Thoracic aorta (tissue), 2 donors: ENCODE measurements at regions not wholly inside any gene's neighbourhood (a gene's known extent, or its start where the extent isn't known, plus 50 kb on each side); places are given as distances from the start of the nearest gene placed in this dataset.

Experiments used
- ATAC-seq: fragments of 150-250 bp; one replicate; pipeline ENCODE4 v1.8.0; 2017; ENCODE audit warnings: low read depth; ENCODE audit not compliant: insufficient number of reproducible peaks, low FRiP score
- DNase-seq: peaks from one replicate; pipeline ENCODE4 v3.0.0-alpha.2; 2020; ENCODE audit warnings: low spot score
- H3K27ac ChIP-seq, 2 donors: fragments of 200-600 bp; sonication (generic); 1 replicate in 1 of 2; 2 replicates in 1 of 2; pipeline ENCODE4 v1.5.1; 2016; ENCODE audit warnings: mild to moderate bottlenecking in 2 of 2, moderate library complexity in 2 of 2
- H3K27me3 ChIP-seq: fragments of 200-600 bp; sonication (generic); replicated peaks from 2 replicates; pipeline ENCODE4 v1.6.0; 2016; ENCODE audit warnings: mild to moderate bottlenecking; ENCODE audit not compliant: insufficient read depth
- H3K36me3 ChIP-seq: fragments of 200-600 bp; sonication (generic); one replicate; pipeline ENCODE4 v1.5.1; 2016
- H3K4me1 ChIP-seq, 2 donors: fragments of 200-600 bp; sonication (generic); 1 replicate in 1 of 2; 2 replicates in 1 of 2; pipeline versions ENCODE4 v1.5.1 to v1.6.0; 2016; ENCODE audit warnings: low read depth in 2 of 2, mild to moderate bottlenecking in 1 of 2; ENCODE audit not compliant: control insufficient read depth in 1 of 2
- H3K4me3 ChIP-seq: fragments of 200-600 bp; sonication (generic); 2 replicates; pipeline ENCODE4 v1.5.1; 2016; ENCODE audit warnings: mild to moderate bottlenecking
- H3K9me3 ChIP-seq: fragments of 200-600 bp; sonication (generic); 2 replicates; pipeline ENCODE4 v1.5.1; 2016
- CTCF ChIP-seq: fragments of 200-600 bp; sonication (generic); IDR thresholded peaks from one replicate; pipeline ENCODE4 v1.5.1; 2019; ENCODE audit warnings: antibody characterized with exemption

DNA sequence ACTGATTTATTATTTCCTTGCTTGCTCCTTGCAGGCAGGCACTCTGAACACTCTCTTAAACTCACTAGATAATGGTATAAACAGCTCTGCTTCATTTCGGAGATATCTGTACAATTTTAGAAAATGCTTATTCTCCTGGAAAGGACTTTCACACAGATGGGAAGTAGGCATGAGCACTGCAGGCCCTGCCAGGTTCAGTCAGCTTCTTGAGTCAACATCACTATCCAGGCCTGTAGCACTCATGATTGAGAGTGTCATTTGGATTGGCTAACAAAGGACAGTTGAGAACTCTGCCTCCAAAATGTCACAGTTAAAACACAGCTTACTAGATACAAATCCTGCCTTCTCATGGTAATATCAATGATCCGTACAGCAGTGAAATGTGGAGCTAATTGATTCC is 181.9 kb downstream of the CYYR1 start:
- ATAC-seq, result no peak
- no peak for DNase-seq
- Histone ChIP-seq H3K36me3 (no peaks in the 10 kb centered on the region), H3K9me3 (no peaks in the 10 kb centered on the region), H3K4me3 (no peak overlapping the region), H3K27me3 (no peaks in the 10 kb centered on the region), H3K4me1 (peaks cover 13 to 24% of the 10 kb centered on the region in 2 donors), H3K27ac (no peak overlapping the region)
- no peak for TF ChIP-seq CTCF

- Histone ChIP-seq H3K9me3 (no peaks in the 10 kb centered on the region), H3K4me1 (peaks cover 13 to 24% of the 10 kb centered on the region in 2 donors), H3K36me3 (no peaks in the 10 kb centered on the region), H3K27me3 (no peaks in the 10 kb centered on the region), H3K4me3 (no peak overlapping the region), H3K27ac (no peak overlapping the region)
- no peak for TF ChIP-seq CTCF
- ATAC-seq, result no peak
- no peak for DNase-seq
These were observed 183.0 kb downstream of the CYYR1 start for GRCh38 chr21:26389971-26390641.

GRCh38 chr21:26388731-26389231 is 184.3 kb downstream of the CYYR1 start:
- H3K4me1 ChIP-seq, result peaks cover 13 to 24% of the 10 kb centered on the region in 2 donors
- H3K4me3 ChIP-seq, result no peak overlapping the region
- no peak overlapping the region for H3K27ac ChIP-seq
- H3K27me3 ChIP-seq, result no peaks in the 10 kb centered on the region
- DNase-seq (no peak), ATAC-seq (no peak)
- H3K36me3 ChIP-seq, result no peaks in the 10 kb centered on the region
- H3K9me3 ChIP-seq, result no peaks in the 10 kb centered on the region
- TF ChIP-seq CTCF, result no peak

- H3K27me3 ChIP-seq, result no peaks in the 10 kb centered on the region
- DNase-seq (no peak), ATAC-seq (no peak)
- H3K36me3 ChIP-seq, result no peaks in the 10 kb centered on the region
- no peak overlapping the region for H3K4me3 ChIP-seq
- no peak for TF ChIP-seq CTCF
- peaks cover 13 to 19% of the 10 kb centered on the region in 2 donors for H3K4me1 ChIP-seq
- no peak overlapping the region for H3K27ac ChIP-seq
- no peaks in the 10 kb centered on the region for H3K9me3 ChIP-seq
These were observed 187.4 kb downstream of the CYYR1 start for GRCh38 chr21:26385721-26386120.

DNA sequence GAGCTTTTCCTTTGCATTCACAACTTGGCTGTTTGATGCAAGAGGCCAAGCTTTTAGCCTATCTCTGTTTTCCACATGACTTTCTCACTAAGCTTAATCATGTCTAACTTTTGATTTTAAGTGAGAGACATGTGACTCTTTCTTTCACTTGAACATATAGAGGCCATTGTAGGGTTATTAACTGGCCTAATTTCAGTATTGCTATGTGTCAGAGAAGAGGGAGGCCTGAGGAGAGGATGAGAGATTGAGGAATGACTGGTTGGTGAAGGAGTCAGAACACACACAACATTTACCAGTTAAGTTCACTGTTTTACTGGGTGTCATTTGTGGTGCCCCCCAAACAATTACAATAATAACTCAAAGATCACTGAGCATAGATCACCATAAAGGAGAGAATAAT is 193.5 kb downstream of the CYYR1 start:
- H3K9me3 ChIP-seq, result no peaks in the 10 kb centered on the region
- no peaks in the 10 kb centered on the region for H3K36me3 ChIP-seq
- H3K27ac ChIP-seq, result no peak overlapping the region
- no peaks in the 10 kb centered on the region for H3K4me1 ChIP-seq
- DNase-seq (no peak), ATAC-seq (no peak)
- TF ChIP-seq CTCF, result no peak
- no peaks in the 10 kb centered on the region for H3K27me3 ChIP-seq
- no peak overlapping the region for H3K4me3 ChIP-seq
